Neural progenitor cell (in vitro differentiated cells): ENCODE measurements at regions not wholly inside any gene's neighbourhood (a gene's known extent, or its start where the extent isn't known, plus 50 kb on each side); places are given as distances from the start of the nearest gene placed in this dataset.

ENCODE experiments used
- DNase-seq: peaks from one replicate; pipeline ENCODE4 v3.0.0-alpha.2; 2016; ENCODE audit warnings: low spot score
- H2AFZ ChIP-seq: fragments of 200-600 bp; sonication (generic); replicated peaks from 2 replicates; pipeline ENCODE4 v1.6.1; 2016; ENCODE audit warnings: antibody characterized with exemption
- H3F3A ChIP-seq: fragments of 200-600 bp; sonication (generic); 2 replicates; pipeline ENCODE4 v1.6.1; 2016; ENCODE audit warnings: antibody characterized with exemption, low read depth
- H3K27ac ChIP-seq: fragments of 200-600 bp; sonication (generic); 2 replicates; pipeline ENCODE4 v1.5.1; 2016; ENCODE audit warnings: mild to moderate bottlenecking
- H3K27me3 ChIP-seq: fragments of 200-600 bp; sonication (generic); 2 replicates; pipeline ENCODE4 v1.6.1; 2016; ENCODE audit warnings: mild to moderate bottlenecking, moderate library complexity
- H3K36me3 ChIP-seq: fragments of 200-600 bp; sonication (generic); 2 replicates; pipeline ENCODE4 v1.5.1; 2016
- H3K4me1 ChIP-seq: fragments of 200-600 bp; sonication (generic); 2 replicates; pipeline ENCODE4 v1.6.1; 2016; ENCODE audit warnings: mixed run types
- H3K4me2 ChIP-seq: fragments of 200-600 bp; sonication (generic); 2 replicates; pipeline ENCODE4 v1.6.1; 2016
- H3K4me3 ChIP-seq: fragments of 200-600 bp; sonication (generic); 2 replicates; pipeline ENCODE4 v1.5.1; 2016
- H3K79me2 ChIP-seq: fragments of 200-600 bp; sonication (generic); 2 replicates; pipeline ENCODE4 v1.6.1; 2016; ENCODE audit warnings: low read depth
- H3K9ac ChIP-seq: fragments of 200-600 bp; sonication (generic); 2 replicates; pipeline ENCODE4 v1.6.1; 2016
- H3K9me3 ChIP-seq: fragments of 200-600 bp; sonication (generic); 2 replicates; pipeline ENCODE4 v1.5.1; 2016; ENCODE audit warnings: low read depth
- H4K20me1 ChIP-seq: fragments of 200-600 bp; sonication (generic); 2 replicates; pipeline ENCODE4 v1.6.1; 2016; ENCODE audit warnings: low read depth
- H3K27ac Mint-ChIP-seq: 3 replicates; pipeline ENCODE4 v1.8.0; 2021; ENCODE audit warnings: mixed read lengths
- H3K27me3 Mint-ChIP-seq: 2 replicates; pipeline ENCODE4 v1.8.0; 2022; ENCODE audit warnings: low read depth, mild to moderate bottlenecking, inconsistent platforms, moderate library complexity, mixed read lengths; ENCODE audit not compliant: insufficient read depth
- H3K36me3 Mint-ChIP-seq: 3 replicates; pipeline ENCODE4 v1.8.0; 2021; ENCODE audit warnings: mixed read lengths
- H3K4me1 Mint-ChIP-seq: 3 replicates; pipeline ENCODE4 v1.8.0; 2021; ENCODE audit warnings: mixed read lengths
- H3K4me3 Mint-ChIP-seq: 3 replicates; pipeline ENCODE4 v1.8.0; 2021; ENCODE audit warnings: mild to moderate bottlenecking, moderate library complexity, mixed read lengths
- H3K9me3 Mint-ChIP-seq: 3 replicates; pipeline ENCODE4 v1.8.0; 2020; ENCODE audit warnings: mixed read lengths
- EZH2 ChIP-seq: fragments of 200-600 bp; sonication (generic); IDR thresholded peaks from 2 replicates; pipeline ENCODE4 v1.6.1; 2017; ENCODE audit warnings: antibody characterized with exemption, mild to moderate bottlenecking, moderate library complexity
- EZH2phosphoT487 ChIP-seq: fragments of 200-600 bp; sonication (generic); IDR thresholded peaks from 2 replicates; pipeline ENCODE4 v1.6.1; 2017; ENCODE audit warnings: antibody characterized with exemption
- TF ChIP-seq, protein P1 (sequence below): fragments of 200-600 bp; sonication (generic); IDR thresholded peaks from 2 replicates; pipeline ENCODE4 v1.5.1; 2017; ENCODE audit warnings: antibody characterized with exemption, mild to moderate bottlenecking

DNA sequence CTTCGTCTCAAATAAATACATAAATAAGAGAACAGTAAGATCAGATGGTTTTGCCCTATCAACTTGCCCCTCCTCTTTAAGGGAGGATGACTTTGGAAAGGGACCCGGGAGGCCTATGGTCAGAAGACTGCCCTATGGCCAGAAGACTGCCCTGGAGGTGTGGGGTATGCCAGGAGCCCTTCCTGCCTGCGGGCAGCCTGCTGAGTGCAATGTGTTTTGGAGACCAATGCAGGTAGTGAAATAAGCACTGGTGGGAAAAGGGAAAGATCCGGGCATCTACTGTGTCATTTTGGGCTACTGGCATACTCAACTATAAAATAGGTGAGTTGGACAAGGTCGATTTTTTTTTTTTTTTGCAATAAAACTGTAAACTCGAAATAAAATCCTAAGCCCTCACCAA lies 129.8 kb upstream of the SLC34A2 start:
- Histone ChIP-seq H2AFZ (no peak overlapping the region), H3K9me3 (no peaks in the 10 kb centered on the region), H3K79me2 (no peaks in the 10 kb centered on the region), H3K4me3 (no peak overlapping the region), H3K36me3 (no peaks in the 10 kb centered on the region), H3K4me1 (peaks cover 17% of the 10 kb centered on the region), H3F3A (peaks cover 13% of the 10 kb centered on the region), H4K20me1 (no peaks in the 10 kb centered on the region), H3K27ac (no peak overlapping the region), H3K4me2 (no peak overlapping the region), H3K9ac (no peak overlapping the region), H3K27me3 (no peaks in the 10 kb centered on the region)
- H3K4me3 Mint-ChIP-seq: no peak overlapping the region
- TF ChIP-seq, protein P1, sequence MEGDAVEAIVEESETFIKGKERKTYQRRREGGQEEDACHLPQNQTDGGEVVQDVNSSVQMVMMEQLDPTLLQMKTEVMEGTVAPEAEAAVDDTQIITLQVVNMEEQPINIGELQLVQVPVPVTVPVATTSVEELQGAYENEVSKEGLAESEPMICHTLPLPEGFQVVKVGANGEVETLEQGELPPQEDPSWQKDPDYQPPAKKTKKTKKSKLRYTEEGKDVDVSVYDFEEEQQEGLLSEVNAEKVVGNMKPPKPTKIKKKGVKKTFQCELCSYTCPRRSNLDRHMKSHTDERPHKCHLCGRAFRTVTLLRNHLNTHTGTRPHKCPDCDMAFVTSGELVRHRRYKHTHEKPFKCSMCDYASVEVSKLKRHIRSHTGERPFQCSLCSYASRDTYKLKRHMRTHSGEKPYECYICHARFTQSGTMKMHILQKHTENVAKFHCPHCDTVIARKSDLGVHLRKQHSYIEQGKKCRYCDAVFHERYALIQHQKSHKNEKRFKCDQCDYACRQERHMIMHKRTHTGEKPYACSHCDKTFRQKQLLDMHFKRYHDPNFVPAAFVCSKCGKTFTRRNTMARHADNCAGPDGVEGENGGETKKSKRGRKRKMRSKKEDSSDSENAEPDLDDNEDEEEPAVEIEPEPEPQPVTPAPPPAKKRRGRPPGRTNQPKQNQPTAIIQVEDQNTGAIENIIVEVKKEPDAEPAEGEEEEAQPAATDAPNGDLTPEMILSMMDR: no peak
- TF ChIP-seq EZH2 (no peak), EZH2phosphoT487 (no peak)
- H3K27ac Mint-ChIP-seq: no peak overlapping the region
- no peak for DNase-seq
- H3K4me1 Mint-ChIP-seq: peaks cover 7% of the 10 kb centered on the region
- H3K36me3 Mint-ChIP-seq: no peaks in the 10 kb centered on the region
- no peaks in the 10 kb centered on the region for H3K27me3 Mint-ChIP-seq
- no peaks in the 10 kb centered on the region for H3K9me3 Mint-ChIP-seq

DNA sequence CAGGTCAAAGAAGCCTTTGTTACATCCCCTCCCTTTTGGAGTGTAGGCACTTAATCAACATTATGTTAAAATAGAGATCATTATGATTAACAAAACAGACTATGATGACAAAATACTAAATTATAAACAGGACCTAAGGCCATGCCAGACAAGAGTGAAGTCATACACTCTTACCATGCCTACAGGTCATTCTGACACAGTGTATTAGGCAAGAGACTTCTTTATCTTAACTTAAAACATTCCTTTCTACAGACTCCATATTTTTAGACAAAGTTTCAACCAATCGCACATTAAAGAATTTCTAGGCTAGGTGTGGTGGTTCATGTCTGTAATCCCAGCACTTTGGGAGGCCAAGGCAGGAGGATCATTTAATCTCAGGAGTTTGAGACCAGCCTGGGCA lies 128.6 kb upstream of the SLC34A2 start:
- H3K4me3 ChIP-seq: no peak overlapping the region

DNA sequence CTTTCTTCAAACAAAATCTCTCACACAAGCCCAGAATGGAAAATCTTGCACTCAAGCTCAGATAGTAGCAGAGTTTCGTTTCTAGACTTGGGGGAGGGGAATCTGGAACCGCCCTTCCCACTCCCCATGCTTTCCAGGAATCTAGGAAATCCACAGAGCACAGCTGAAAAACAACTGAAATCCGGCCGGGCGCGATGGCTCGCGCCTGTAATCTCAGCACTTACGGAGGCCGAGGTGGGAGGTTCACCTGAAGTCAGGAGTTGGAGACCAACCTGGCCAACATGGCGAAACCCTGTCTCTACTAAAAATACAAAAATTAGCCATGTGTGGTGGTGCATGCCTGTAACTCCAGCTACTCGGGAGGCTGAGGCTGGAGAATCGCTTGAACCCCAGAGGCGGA lies 127.3 kb upstream of the SLC34A2 start:
- Histone ChIP-seq H3K27ac (no peak overlapping the region), H3K4me1 (peaks cover 17% of the 10 kb centered on the region), H3K9me3 (no peaks in the 10 kb centered on the region), H3K27me3 (no peaks in the 10 kb centered on the region), H3K4me2 (no peak overlapping the region), H3K36me3 (no peaks in the 10 kb centered on the region), H3F3A (peaks cover 13% of the 10 kb centered on the region), H3K79me2 (no peaks in the 10 kb centered on the region), H3K9ac (no peak overlapping the region), H2AFZ (no peak overlapping the region), H3K4me3 (no peak overlapping the region), H4K20me1 (no peaks in the 10 kb centered on the region)
- no peaks in the 10 kb centered on the region for H3K27me3 Mint-ChIP-seq
- H3K36me3 Mint-ChIP-seq: no peaks in the 10 kb centered on the region
- no peak for DNase-seq
- TF ChIP-seq, protein P1: no peak
- TF ChIP-seq EZH2phosphoT487: no peak
- no peak for TF ChIP-seq EZH2
- H3K9me3 Mint-ChIP-seq: no peaks in the 10 kb centered on the region
- H3K4me1 Mint-ChIP-seq: peaks cover 7% of the 10 kb centered on the region
- H3K27ac Mint-ChIP-seq: no peak overlapping the region
- H3K4me3 Mint-ChIP-seq: no peak overlapping the region

More for the DNA sequence above, 128.6 kb upstream of the SLC34A2 start:
- H3F3A ChIP-seq: peaks cover 13% of the 10 kb centered on the region
- no peak overlapping the region for H2AFZ ChIP-seq
- no peak for TF ChIP-seq EZH2
- TF ChIP-seq, protein P1: no peak
- no peak for TF ChIP-seq EZH2phosphoT487
- H3K36me3 ChIP-seq: no peaks in the 10 kb centered on the region
- H3K4me2 ChIP-seq: no peak overlapping the region
- no peaks in the 10 kb centered on the region for H3K27me3 Mint-ChIP-seq
- no peaks in the 10 kb centered on the region for H3K27me3 ChIP-seq
- peaks cover 7% of the 10 kb centered on the region for H3K4me1 Mint-ChIP-seq
- peaks cover 17% of the 10 kb centered on the region for H3K4me1 ChIP-seq
- H3K9me3 Mint-ChIP-seq: no peaks in the 10 kb centered on the region
- no peak overlapping the region for H3K9ac ChIP-seq
- H3K4me3 Mint-ChIP-seq: no peak overlapping the region
- no peak overlapping the region for H3K27ac Mint-ChIP-seq
- no peaks in the 10 kb centered on the region for H3K36me3 Mint-ChIP-seq
- no peak for DNase-seq
- no peaks in the 10 kb centered on the region for H3K9me3 ChIP-seq
- H4K20me1 ChIP-seq: no peaks in the 10 kb centered on the region
- no peak overlapping the region for H3K27ac ChIP-seq
- H3K79me2 ChIP-seq: no peaks in the 10 kb centered on the region

DNA sequence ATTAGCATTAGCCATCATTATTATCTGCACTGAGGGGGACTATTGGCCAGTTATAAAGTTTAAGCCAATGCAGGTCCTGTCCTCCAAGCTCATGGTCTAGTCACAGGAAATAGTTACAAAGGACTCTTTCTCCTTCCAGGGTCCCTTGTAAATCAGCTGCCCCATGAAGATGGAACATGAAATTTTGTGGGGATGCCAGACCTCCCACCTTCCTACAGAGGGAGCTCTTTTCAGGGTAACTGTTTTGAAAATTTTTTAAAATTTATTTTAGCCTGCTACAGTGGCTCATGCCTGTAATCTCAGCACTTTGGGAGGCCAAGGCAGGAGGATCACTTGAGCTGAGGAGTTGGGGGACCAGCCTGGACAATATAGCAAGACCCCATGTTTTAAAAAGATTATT lies 124.4 kb upstream of the SLC34A2 start:
- peaks cover 4% of the 10 kb centered on the region for H3K27me3 Mint-ChIP-seq
- peaks cover 17% of the 10 kb centered on the region for H3K4me1 Mint-ChIP-seq

More for the DNA sequence above, 124.4 kb upstream of the SLC34A2 start:
- peaks cover 12% of the 10 kb centered on the region for H3K4me1 ChIP-seq
- no peak overlapping the region for H3K27ac Mint-ChIP-seq
- no peak overlapping the region for H3K4me3 ChIP-seq
- no peaks in the 10 kb centered on the region for H3K79me2 ChIP-seq
- H3K4me3 Mint-ChIP-seq: no peak overlapping the region
- H2AFZ ChIP-seq: no peak overlapping the region
- no peak overlapping the region for H3K4me2 ChIP-seq
- no peak overlapping the region for H3K27ac ChIP-seq
- no peaks in the 10 kb centered on the region for H3K36me3 ChIP-seq
- no peaks in the 10 kb centered on the region for H3K36me3 Mint-ChIP-seq
- no peaks in the 10 kb centered on the region for H3F3A ChIP-seq
- DNase-seq: no peak
- H3K9me3 ChIP-seq: no peaks in the 10 kb centered on the region
- TF ChIP-seq EZH2phosphoT487: no peak
- TF ChIP-seq, protein P1: peak; percentile 48
- H3K9me3 Mint-ChIP-seq: no peaks in the 10 kb centered on the region
- H3K9ac ChIP-seq: no peak overlapping the region
- no peaks in the 10 kb centered on the region for H4K20me1 ChIP-seq
- H3K27me3 ChIP-seq: no peaks in the 10 kb centered on the region
